ENCODE measurements at regions not wholly inside any gene's neighbourhood (a gene's known extent, or its start where the extent isn't known, plus 50 kb on each side); places are given as distances from the start of the nearest gene placed in this dataset.

DNA sequence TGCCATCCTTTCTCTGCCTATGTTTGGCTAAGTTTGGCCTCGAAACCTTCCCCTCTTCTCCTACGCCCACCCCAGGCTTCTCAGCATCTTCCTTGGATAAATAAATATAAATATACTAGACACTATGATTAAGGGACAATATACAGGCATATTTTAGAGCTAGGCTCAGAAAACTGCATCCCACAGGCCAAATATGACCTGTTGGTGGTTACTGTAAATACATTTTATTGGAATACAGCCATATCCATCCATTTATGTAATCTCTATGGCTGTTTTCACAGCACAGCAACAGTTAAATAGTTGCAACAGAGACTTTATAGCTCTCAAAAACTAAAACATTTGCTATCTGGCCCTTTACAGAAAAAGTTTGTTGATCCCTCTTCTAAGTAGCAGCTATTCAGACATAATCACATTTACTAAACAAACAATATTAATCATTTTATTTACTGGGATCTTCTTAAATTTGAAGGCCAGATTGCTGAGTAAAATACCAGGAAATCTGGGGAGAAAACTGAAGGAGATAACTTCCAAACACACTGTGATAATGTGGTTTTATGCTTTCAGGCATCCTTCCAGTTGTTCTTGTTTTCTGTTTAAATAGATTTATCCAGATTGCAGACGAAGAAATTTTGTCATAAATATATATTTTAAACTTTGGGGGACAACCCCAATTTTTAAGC is 269.7 kb upstream of the THRB start:
- Mint-ChIP-seq H3K27ac (no peak overlapping the region), H3K36me3 (ENCODE audit: low read depth) (no peaks in the 10 kb centered on the region), H3K4me3 (no peak overlapping the region), H3K4me1 (no peaks in the 10 kb centered on the region), H3K27me3 (no peaks in the 10 kb centered on the region), H3K9me3 (peaks cover 3% of the 10 kb centered on the region)
- ATAC-seq (replicated peaks), result no peak

- Mint-ChIP-seq H3K27me3 (no peaks in the 10 kb centered on the region), H3K27ac (no peak overlapping the region)
Measured at GRCh38 chr3:24765399-24765798, 270.7 kb upstream of the THRB start.

DNA sequence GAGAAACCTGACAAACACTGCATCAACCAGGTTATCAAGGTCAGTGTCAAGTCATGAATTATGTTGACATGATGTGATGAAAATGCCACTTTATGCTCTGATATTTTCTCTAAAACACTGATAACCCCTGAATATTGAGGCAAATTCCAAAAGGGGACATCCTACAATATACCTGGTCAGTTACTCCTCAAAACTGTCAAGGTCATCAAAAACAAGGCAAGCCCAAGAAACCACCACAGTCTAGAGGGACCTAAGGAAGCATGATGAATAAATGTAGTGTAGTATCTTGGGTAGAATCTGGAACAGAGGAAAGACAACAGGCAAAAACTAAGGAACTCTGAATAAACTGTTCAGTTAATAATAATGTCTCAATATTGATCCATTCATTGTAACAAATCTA is 275.3 kb upstream of the THRB start:
- no peaks in the 10 kb centered on the region for H3K27me3 Mint-ChIP-seq

More at GRCh38 chr3:24765399-24765798, 270.7 kb upstream of the THRB start:
- Mint-ChIP-seq H3K36me3 (ENCODE audit: low read depth) (no peaks in the 10 kb centered on the region), H3K9me3 (peaks cover 3% of the 10 kb centered on the region), H3K4me3 (no peak overlapping the region), H3K4me1 (no peaks in the 10 kb centered on the region)
- ATAC-seq (replicated peaks), result no peak

DNA sequence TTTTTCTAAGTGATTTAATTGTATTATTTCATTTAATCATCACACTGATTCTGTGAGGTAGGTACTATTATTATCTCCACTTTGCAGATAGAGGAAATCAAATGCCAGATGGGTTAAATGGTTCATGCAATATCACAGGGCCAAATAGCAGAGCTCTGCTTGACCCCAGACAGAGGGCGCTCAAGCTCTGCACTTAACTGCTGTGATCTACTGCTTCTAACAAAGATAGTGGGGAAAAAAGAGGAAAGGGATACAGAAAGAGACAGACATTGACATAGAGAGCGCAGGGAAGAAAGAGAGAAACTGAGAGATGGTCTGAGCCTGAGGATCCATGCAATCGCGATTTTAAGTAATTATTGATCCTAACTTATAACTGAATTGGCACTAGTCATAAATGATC is 279.1 kb upstream of the THRB start:
- H3K27me3 Mint-ChIP-seq, result no peaks in the 10 kb centered on the region
- no peak for ATAC-seq (replicated peaks)
- H3K36me3 Mint-ChIP-seq (ENCODE audit: low read depth), result no peaks in the 10 kb centered on the region
- H3K4me1 Mint-ChIP-seq, result no peaks in the 10 kb centered on the region
- no peaks in the 10 kb centered on the region for H3K9me3 Mint-ChIP-seq
- no peak overlapping the region for H3K4me3 Mint-ChIP-seq
- H3K27ac Mint-ChIP-seq, result no peak overlapping the region

More for the DNA sequence above, 275.3 kb upstream of the THRB start:
- Mint-ChIP-seq H3K27ac (no peak overlapping the region), H3K4me3 (no peak overlapping the region), H3K9me3 (peaks cover 3% of the 10 kb centered on the region), H3K4me1 (no peaks in the 10 kb centered on the region), H3K36me3 (ENCODE audit: low read depth) (no peaks in the 10 kb centered on the region)
- no peak for ATAC-seq (replicated peaks)

DNA sequence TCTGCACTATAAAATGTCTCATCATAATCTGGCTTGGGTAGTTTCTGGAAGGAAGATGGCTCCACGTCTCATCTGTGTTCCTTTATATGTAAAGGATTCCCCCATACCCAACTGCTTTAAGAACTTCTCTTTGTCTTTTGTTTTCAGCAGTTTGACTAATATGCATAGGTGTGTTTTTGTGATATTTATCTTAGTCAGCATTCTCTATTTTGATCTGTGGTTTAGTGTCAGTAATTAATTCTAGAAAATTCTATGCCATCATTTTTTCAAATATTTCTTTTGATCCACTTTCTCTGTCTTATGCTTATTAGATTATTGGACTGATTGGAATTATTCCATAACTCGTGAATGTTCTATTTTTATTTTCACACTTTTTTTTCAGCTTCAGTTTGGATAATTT is 286.3 kb upstream of the THRB start:
- Mint-ChIP-seq H3K9me3 (peaks cover 9% of the 10 kb centered on the region), H3K27ac (no peak overlapping the region), H3K27me3 (no peaks in the 10 kb centered on the region), H3K36me3 (ENCODE audit: low read depth) (no peaks in the 10 kb centered on the region), H3K4me3 (no peak overlapping the region), H3K4me1 (no peaks in the 10 kb centered on the region)
- ATAC-seq (replicated peaks), result no peak

GRCh38 chr3:24781454-24781853 is 286.8 kb upstream of the THRB start:
- Mint-ChIP-seq H3K27ac (no peak overlapping the region), H3K9me3 (peaks cover 9% of the 10 kb centered on the region), H3K4me3 (no peak overlapping the region), H3K36me3 (ENCODE audit: low read depth) (no peaks in the 10 kb centered on the region), H3K27me3 (no peaks in the 10 kb centered on the region), H3K4me1 (no peaks in the 10 kb centered on the region)
- ATAC-seq (replicated peaks), result no peak

DNA sequence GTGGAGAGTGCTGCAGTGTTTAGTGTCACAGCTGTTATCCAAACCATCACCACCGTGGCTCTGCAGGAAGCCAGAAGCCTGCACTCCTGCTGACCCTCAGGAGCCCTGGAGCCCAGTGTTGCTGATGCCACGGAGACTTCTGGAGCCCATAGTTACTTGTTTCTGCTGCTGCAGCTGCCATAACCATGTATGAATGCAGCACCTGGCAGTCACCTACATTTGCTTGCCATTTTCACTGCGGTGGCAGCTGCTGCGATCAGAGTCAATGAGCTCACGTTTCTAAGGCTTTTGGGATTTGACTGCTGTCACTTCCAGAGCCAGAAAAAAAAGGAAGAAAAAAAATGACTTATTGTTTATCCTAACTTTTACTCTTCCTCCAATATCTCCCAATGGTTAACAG is 299.2 kb upstream of the THRB start:
- Mint-ChIP-seq H3K4me1 (no peaks in the 10 kb centered on the region), H3K27ac (no peak overlapping the region), H3K36me3 (ENCODE audit: low read depth) (no peaks in the 10 kb centered on the region), H3K4me3 (no peak overlapping the region), H3K9me3 (no peaks in the 10 kb centered on the region), H3K27me3 (no peaks in the 10 kb centered on the region)
- no peak for ATAC-seq (replicated peaks)

GRCh38 chr3:24802614-24803013 is 308.0 kb upstream of the THRB start:
- H3K4me1 Mint-ChIP-seq, result no peaks in the 10 kb centered on the region
- no peak overlapping the region for H3K27ac Mint-ChIP-seq
- H3K9me3 Mint-ChIP-seq, result no peaks in the 10 kb centered on the region
- H3K27me3 Mint-ChIP-seq, result no peaks in the 10 kb centered on the region
- no peaks in the 10 kb centered on the region for H3K36me3 Mint-ChIP-seq (ENCODE audit: low read depth)
- no peak for ATAC-seq (replicated peaks)
- H3K4me3 Mint-ChIP-seq, result no peak overlapping the region

- no peak overlapping the region for H3K4me3 Mint-ChIP-seq
- no peak for ATAC-seq (replicated peaks)
- H3K9me3 Mint-ChIP-seq, result no peaks in the 10 kb centered on the region
- no peaks in the 10 kb centered on the region for H3K27me3 Mint-ChIP-seq
- H3K36me3 Mint-ChIP-seq (ENCODE audit: low read depth), result no peaks in the 10 kb centered on the region
- H3K27ac Mint-ChIP-seq, result no peak overlapping the region
- no peaks in the 10 kb centered on the region for H3K4me1 Mint-ChIP-seq
Measured at GRCh38 chr3:24804095-24804494, 309.4 kb upstream of the THRB start.

DNA sequence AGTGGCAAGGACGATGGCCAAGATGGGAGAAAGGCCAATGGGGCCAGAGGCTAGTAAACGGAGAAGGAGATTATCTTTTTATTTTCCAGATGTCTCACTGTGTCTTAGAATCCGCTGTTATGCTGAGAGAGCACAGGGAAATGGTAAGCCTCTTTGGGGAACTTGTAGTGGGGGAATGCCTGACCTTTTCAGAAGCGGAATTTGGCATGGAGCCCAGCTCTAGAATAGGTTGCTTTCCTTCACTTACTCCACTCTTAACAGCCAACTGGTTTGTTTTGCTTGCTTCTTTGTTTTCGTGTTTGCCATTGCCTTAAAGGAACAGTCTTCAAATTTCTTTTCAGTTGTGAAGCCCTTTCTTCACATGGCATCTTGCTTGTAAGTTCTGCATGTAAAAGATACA is 316.2 kb upstream of the THRB start:
- Mint-ChIP-seq H3K4me3 (no peak overlapping the region), H3K4me1 (no peaks in the 10 kb centered on the region), H3K27ac (no peak overlapping the region), H3K9me3 (no peaks in the 10 kb centered on the region), H3K27me3 (no peaks in the 10 kb centered on the region), H3K36me3 (ENCODE audit: low read depth) (no peaks in the 10 kb centered on the region)
- ATAC-seq (replicated peaks), result no peak

DNA sequence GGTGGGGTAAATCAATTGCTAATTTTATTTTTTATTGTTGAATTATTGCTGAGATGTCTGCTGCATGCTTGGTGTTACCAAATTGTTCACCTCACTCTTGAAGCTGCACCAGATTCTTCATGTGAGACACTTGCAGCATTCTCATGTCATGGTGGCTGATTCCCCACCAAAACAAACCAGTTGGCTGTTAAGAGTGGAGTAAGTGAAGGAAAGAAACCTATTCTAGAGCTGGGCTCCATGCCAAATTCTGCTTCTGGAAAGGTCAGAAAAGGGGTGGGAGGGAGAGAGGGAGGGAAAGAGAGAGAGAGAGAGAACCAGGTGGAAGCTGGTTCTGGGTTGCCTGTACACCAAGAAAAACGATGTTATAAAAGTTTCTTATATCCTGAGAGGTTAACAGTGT is 317.5 kb upstream of the THRB start:
- H3K4me1 Mint-ChIP-seq, result no peaks in the 10 kb centered on the region
- no peak overlapping the region for H3K27ac Mint-ChIP-seq
- no peaks in the 10 kb centered on the region for H3K27me3 Mint-ChIP-seq
- no peak for ATAC-seq (replicated peaks)
- no peaks in the 10 kb centered on the region for H3K9me3 Mint-ChIP-seq
- H3K4me3 Mint-ChIP-seq, result no peak overlapping the region
- no peaks in the 10 kb centered on the region for H3K36me3 Mint-ChIP-seq (ENCODE audit: low read depth)

DNA sequence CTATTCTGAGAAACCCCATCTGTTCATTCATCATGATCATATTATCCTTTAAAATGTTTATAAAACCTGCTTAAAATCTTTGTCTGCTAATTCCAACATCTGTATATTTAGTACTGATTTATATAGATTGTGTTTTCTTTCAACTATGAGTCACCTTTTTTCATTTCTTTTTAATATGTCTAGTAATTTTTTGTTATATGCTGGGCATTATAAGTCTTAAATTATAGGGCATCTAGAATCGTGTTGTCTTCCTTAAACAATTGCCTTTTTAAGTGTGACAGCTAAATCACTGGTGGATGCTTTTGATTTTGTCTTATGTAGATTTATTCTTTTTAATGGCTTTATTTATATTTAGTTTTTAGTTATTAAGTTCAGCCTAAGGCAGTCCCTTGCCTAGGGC is 323.4 kb upstream of the THRB start:
- peaks cover 5% of the 10 kb centered on the region for H3K9me3 Mint-ChIP-seq
- H3K4me3 Mint-ChIP-seq, result no peak overlapping the region
- H3K27me3 Mint-ChIP-seq, result no peaks in the 10 kb centered on the region
- H3K4me1 Mint-ChIP-seq, result no peaks in the 10 kb centered on the region
- no peak overlapping the region for H3K27ac Mint-ChIP-seq
- no peaks in the 10 kb centered on the region for H3K36me3 Mint-ChIP-seq (ENCODE audit: low read depth)
- no peak for ATAC-seq (replicated peaks)

- ATAC-seq (replicated peaks), result no peak
- peaks cover 3% of the 10 kb centered on the region for H3K9me3 Mint-ChIP-seq
- no peak overlapping the region for H3K27ac Mint-ChIP-seq
- no peak overlapping the region for H3K4me3 Mint-ChIP-seq
- H3K27me3 Mint-ChIP-seq, result peaks cover 26% of the 10 kb centered on the region
- no peaks in the 10 kb centered on the region for H3K4me1 Mint-ChIP-seq
- no peaks in the 10 kb centered on the region for H3K36me3 Mint-ChIP-seq (ENCODE audit: low read depth)
Measured at GRCh38 chr3:24828011-24828410, 333.4 kb upstream of the THRB start.

GRCh38 chr3:24828551-24828950 is 333.9 kb upstream of the THRB start:
- Mint-ChIP-seq H3K27me3 (peaks cover 26% of the 10 kb centered on the region), H3K4me3 (no peak overlapping the region), H3K36me3 (ENCODE audit: low read depth) (no peaks in the 10 kb centered on the region), H3K9me3 (peaks cover 3% of the 10 kb centered on the region), H3K4me1 (no peaks in the 10 kb centered on the region), H3K27ac (no peak overlapping the region)
- no peak for ATAC-seq (replicated peaks)

DNA sequence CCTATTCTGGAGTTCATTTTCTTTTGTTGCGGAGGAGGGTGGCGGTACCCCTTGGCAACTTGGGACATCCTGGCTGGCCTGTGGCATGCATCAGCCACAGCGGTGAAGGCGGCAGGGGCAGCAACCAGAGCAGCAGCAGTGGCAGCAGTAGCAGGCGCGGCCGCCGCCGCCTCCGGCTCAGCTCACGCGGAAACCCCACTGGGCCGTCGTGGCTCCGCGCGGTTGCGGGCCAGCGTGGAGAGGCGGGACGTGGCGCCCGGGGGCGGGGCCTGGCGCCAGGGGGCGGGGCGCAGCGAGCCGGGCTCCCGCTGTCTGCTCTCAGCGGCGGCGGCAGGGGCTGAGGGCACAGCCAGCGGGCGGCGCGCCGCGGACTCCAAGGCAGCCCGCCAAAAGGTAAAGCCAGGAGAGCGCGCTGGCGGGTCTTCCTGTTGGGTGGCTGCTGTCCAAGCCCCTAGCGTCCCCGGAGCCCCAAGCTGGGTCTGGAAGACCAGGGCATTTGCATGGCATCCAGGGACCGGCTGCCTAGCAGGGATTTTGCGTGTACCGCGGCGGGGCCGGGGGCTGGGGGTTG is 334.4 kb upstream of the THRB start:
- H3K27ac Mint-ChIP-seq, result no peak overlapping the region
- H3K9me3 Mint-ChIP-seq, result no peaks in the 10 kb centered on the region
- H3K4me1 Mint-ChIP-seq, result no peaks in the 10 kb centered on the region
- H3K4me3 Mint-ChIP-seq, result no peak overlapping the region
- H3K36me3 Mint-ChIP-seq (ENCODE audit: low read depth), result no peaks in the 10 kb centered on the region
- peaks cover 26% of the 10 kb centered on the region for H3K27me3 Mint-ChIP-seq
- no peak for ATAC-seq (replicated peaks)

Measured in activated T-helper 17 cell treated with anti-CD3 and anti-CD28 coated beads, Interleukin-2, amount 50 U/mL, for 72 hours (primary cell).